H9 (cell line): ENCODE measurements at regions not wholly inside any gene's neighbourhood (a gene's known extent, or its start where the extent isn't known, plus 50 kb on each side); places are given as distances from the start of the nearest gene placed in this dataset.

Experiments
- DNase-seq: peaks from one replicate; pipeline ENCODE4 v3.0.0-alpha.2; 2017
- H2AFZ ChIP-seq: one replicate; pipeline ENCODE4 v1.6.1; 2013; ENCODE audit warnings: mild to moderate bottlenecking, low read length, control low read depth, moderate library complexity
- H2AK5ac ChIP-seq: 2 replicates; pipeline ENCODE4 v1.6.1; 2013; ENCODE audit warnings: low read length, control low read depth, mixed read lengths; ENCODE audit not compliant: insufficient read length
- H2BK120ac ChIP-seq: one replicate; pipeline ENCODE4 v1.6.1; 2013; ENCODE audit warnings: low read depth, mild to moderate bottlenecking, low read length, control low read depth, inconsistent platforms; ENCODE audit not compliant: poor library complexity, severe bottlenecking
- H2BK12ac ChIP-seq: 2 replicates; pipeline ENCODE4 v1.6.1; 2013; ENCODE audit warnings: low read length, control low read depth, mixed read lengths, low read depth; ENCODE audit not compliant: insufficient read length
- H2BK15ac ChIP-seq: 2 replicates; pipeline ENCODE4 v1.6.1; 2013; ENCODE audit warnings: low read depth, low read length, control low read depth
- H2BK20ac ChIP-seq: one replicate; pipeline ENCODE4 v1.6.1; 2013; ENCODE audit warnings: low read depth, mild to moderate bottlenecking, low read length, control low read depth, inconsistent platforms; ENCODE audit not compliant: poor library complexity, severe bottlenecking
- H2BK5ac ChIP-seq: 2 replicates; pipeline ENCODE4 v1.6.1; 2013; ENCODE audit warnings: low read length, control low read depth, mixed read lengths; ENCODE audit not compliant: insufficient read length
- H3K14ac ChIP-seq: 2 replicates; pipeline ENCODE4 v1.6.1; 2013; ENCODE audit warnings: low read length, control low read depth; ENCODE audit not compliant: insufficient read depth
- H3K18ac ChIP-seq: 2 replicates; pipeline ENCODE4 v1.6.1; 2013; ENCODE audit warnings: low read depth, mild to moderate bottlenecking, mixed read lengths, low read length, control low read depth; ENCODE audit not compliant: insufficient read length
- H3K23ac ChIP-seq: 2 replicates; pipeline ENCODE4 v1.6.1; 2013; ENCODE audit warnings: low read length, control low read depth, mixed read lengths, low read depth; ENCODE audit not compliant: insufficient read length
- H3K23me2 ChIP-seq: 2 replicates; pipeline ENCODE4 v1.6.1; 2013; ENCODE audit warnings: low read depth, mild to moderate bottlenecking, mixed read lengths, low read length, control low read depth; ENCODE audit not compliant: insufficient read length, poor library complexity, severe bottlenecking
- H3K27ac ChIP-seq: 2 replicates; pipeline ENCODE4 v1.5.1; 2013; ENCODE audit warnings: low read length, control low read depth, mixed read lengths, low read depth; ENCODE audit not compliant: insufficient read length
- H3K27me3 ChIP-seq: 2 replicates; pipeline ENCODE4 v1.6.1; 2013; ENCODE audit warnings: low read length, control low read depth, inconsistent platforms; ENCODE audit not compliant: insufficient read depth
- H3K4ac ChIP-seq: 2 replicates; pipeline ENCODE4 v1.6.1; 2013; ENCODE audit warnings: low read depth, mild to moderate bottlenecking, control low read depth, inconsistent platforms, low read length, moderate library complexity
- H3K4me1 ChIP-seq: 2 replicates; pipeline ENCODE4 v1.6.1; 2013; ENCODE audit warnings: low read length, control low read depth, inconsistent platforms; ENCODE audit not compliant: insufficient read depth
- H3K4me2 ChIP-seq: 2 replicates; pipeline ENCODE4 v1.6.1; 2013; ENCODE audit warnings: low read length, control low read depth, mixed read lengths; ENCODE audit not compliant: insufficient read length, insufficient read depth
- H3K56ac ChIP-seq: 2 replicates; pipeline ENCODE4 v1.6.1; 2013; ENCODE audit warnings: low read depth, mild to moderate bottlenecking, mixed read lengths, low read length, control low read depth; ENCODE audit not compliant: insufficient read length
- H3K79me1 ChIP-seq: 2 replicates; pipeline ENCODE4 v1.6.1; 2013; ENCODE audit warnings: low read depth, mild to moderate bottlenecking, moderate library complexity, low read length, control low read depth, inconsistent platforms; ENCODE audit not compliant: insufficient read depth, poor library complexity, severe bottlenecking
- H3K79me2 ChIP-seq: 2 replicates; pipeline ENCODE4 v1.6.1; 2013; ENCODE audit warnings: low read length, control low read depth, inconsistent platforms; ENCODE audit not compliant: insufficient read depth
- H3K9ac ChIP-seq: 2 replicates; pipeline ENCODE4 v1.6.1; 2013; ENCODE audit warnings: low read length, control low read depth, mixed read lengths; ENCODE audit not compliant: insufficient read length; ENCODE audit errors: extremely low read depth
- H3K9me3 ChIP-seq: one replicate; pipeline ENCODE4 v1.6.1; 2013; ENCODE audit warnings: low read depth, low read length, inconsistent platforms; ENCODE audit not compliant: control insufficient read depth
- H3T11ph ChIP-seq: one replicate; pipeline ENCODE4 v1.6.1; 2013; ENCODE audit warnings: mild to moderate bottlenecking, low read length, control low read depth, inconsistent platforms
- H4K20me1 ChIP-seq: one replicate; pipeline ENCODE4 v1.6.1; 2013; ENCODE audit not compliant: control insufficient read depth, insufficient read length, insufficient read depth
- H4K5ac ChIP-seq: 2 replicates; pipeline ENCODE4 v1.6.1; 2013; ENCODE audit warnings: low read depth, mild to moderate bottlenecking, mixed read lengths, low read length, control low read depth; ENCODE audit not compliant: insufficient read length
- H4K8ac ChIP-seq: replicated peaks from 2 replicates; pipeline ENCODE4 v1.6.1; 2013; ENCODE audit warnings: low read length, control low read depth, mixed read lengths, low read depth; ENCODE audit not compliant: insufficient read length
- H4K91ac ChIP-seq: 2 replicates; pipeline ENCODE4 v1.6.1; 2013; ENCODE audit warnings: low read depth, mild to moderate bottlenecking, moderate library complexity, mixed read lengths, low read length, control low read depth; ENCODE audit not compliant: insufficient read length
- H3K27ac Mint-ChIP-seq, 3 experiments: 2 replicates in 2 of 3; 3 replicates in 1 of 3; pipeline ENCODE4 v1.8.0; 2020 to 2021; ENCODE audit warnings: mixed read lengths in 3 of 3, mild to moderate bottlenecking in 1 of 3, moderate library complexity in 1 of 3
- H3K27me3 Mint-ChIP-seq: 2 replicates; pipeline ENCODE4 v1.8.0; 2021; ENCODE audit warnings: low read depth, mild to moderate bottlenecking, moderate library complexity, mixed read lengths
- H3K36me3 Mint-ChIP-seq, 3 experiments: 2 replicates in 2 of 3; 3 replicates in 1 of 3; pipeline ENCODE4 v1.8.0; 2020 to 2021; ENCODE audit warnings: low read depth in 3 of 3, mixed read lengths in 3 of 3; ENCODE audit not compliant: insufficient read depth in 1 of 3
- H3K4me1 Mint-ChIP-seq, 2 experiments: 2 replicates each; pipeline ENCODE4 v1.8.0; 2020; ENCODE audit warnings: mixed read lengths in 2 of 2
- H3K4me3 Mint-ChIP-seq, 2 experiments: 2 replicates in 1 of 2; 3 replicates in 1 of 2; pipeline ENCODE4 v1.8.0; 2020 to 2021; ENCODE audit warnings: mild to moderate bottlenecking in 2 of 2, mixed read lengths in 2 of 2, moderate library complexity in 1 of 2
- H3K9me3 Mint-ChIP-seq, 2 experiments: 2 replicates in 1 of 2; 3 replicates in 1 of 2; pipeline ENCODE4 v1.8.0; 2020; ENCODE audit warnings: mild to moderate bottlenecking in 2 of 2, mixed read lengths in 2 of 2, moderate library complexity in 1 of 2
- CTCF ChIP-seq: fragments of 200-600 bp; sonication (generic); conservative IDR thresholded peaks from 3 replicates; pipeline ENCODE4 v1.8.0; 2021; ENCODE audit warnings: antibody characterized with exemption, mild to moderate bottlenecking
- WGBS: extraction: QIAGEN DNeasy Blood & Tissue Kit; methylation state at CpG from one replicate; pipeline ENCODE4 v1.1.7; 2013; ENCODE audit warnings: missing lambda C conversion rate, low lambda C conversion rate, mixed read lengths; ENCODE audit not compliant: insufficient read length; ENCODE audit errors: extremely low coverage; 5-methylcytosine and 5-hydroxymethylcytosine counted together

- Histone ChIP-seq H3K9ac (no peak overlapping the region), H3K4me1 (no peaks in the 10 kb centered on the region), H4K5ac (no peak overlapping the region), H4K8ac (no peak overlapping the region), H2BK5ac (no peak overlapping the region), H2BK12ac (no peak overlapping the region), H3K23ac (no peak overlapping the region), H2BK120ac (no peak overlapping the region), H2AFZ (no peak overlapping the region), H3K79me2 (no peaks in the 10 kb centered on the region), H4K91ac (no peak overlapping the region), H3T11ph (no peak overlapping the region), H4K20me1 (no peaks in the 10 kb centered on the region), H3K9me3 (no peaks in the 10 kb centered on the region), H3K4me2 (no peak overlapping the region), H3K27ac (no peak overlapping the region), H3K56ac (no peak overlapping the region), H3K4ac (no peak overlapping the region), H2BK20ac (no peak overlapping the region), H3K14ac (no peak overlapping the region), H3K23me2 (no peaks in the 10 kb centered on the region), H2AK5ac (no peak overlapping the region), H3K18ac (no peak overlapping the region), H3K27me3 (no peaks in the 10 kb centered on the region), H3K79me1 (no peaks in the 10 kb centered on the region), H2BK15ac (no peak overlapping the region)
- H3K9me3 Mint-ChIP-seq: peaks cover 0 to 3% of the 10 kb centered on the region in 2 experiments; a peak in 1 of 5 replicates
- H3K4me3 Mint-ChIP-seq: no peak overlapping the region
- H3K36me3 Mint-ChIP-seq: no peaks in the 10 kb centered on the region
- no peak for DNase-seq
- H3K27me3 Mint-ChIP-seq: no peaks in the 10 kb centered on the region; the same call in 1 of the 2 replicates
- WGBS: no CpG with 5 or more reads among the region's 5 CpGs
- no peaks in the 10 kb centered on the region for H3K4me1 Mint-ChIP-seq
- TF ChIP-seq CTCF: no peak
- H3K27ac Mint-ChIP-seq: no peak overlapping the region
Measured at GRCh38 chr18:44386401-44386800, 294.3 kb upstream of the SETBP1 start.
